Glomerular visceral epithelial cell (primary cell): ENCODE measurements at regions not wholly inside any gene's neighbourhood (a gene's known extent, or its start where the extent isn't known, plus 50 kb on each side); places are given as distances from the start of the nearest gene placed in this dataset.
A peak's percentile ranks its signal among the peaks of the same experiment; 100 is the strongest.
"Not testable (repeated sequence)": the region's sequence is repeated elsewhere in the genome, so short reads cannot be mapped to it uniquely, and the experiment has no call there.

Source experiments
- DNase-seq: peaks from one replicate; pipeline ENCODE4 v3.0.0-alpha.2; 2016; ENCODE audit errors: extremely low spot score

DNA sequence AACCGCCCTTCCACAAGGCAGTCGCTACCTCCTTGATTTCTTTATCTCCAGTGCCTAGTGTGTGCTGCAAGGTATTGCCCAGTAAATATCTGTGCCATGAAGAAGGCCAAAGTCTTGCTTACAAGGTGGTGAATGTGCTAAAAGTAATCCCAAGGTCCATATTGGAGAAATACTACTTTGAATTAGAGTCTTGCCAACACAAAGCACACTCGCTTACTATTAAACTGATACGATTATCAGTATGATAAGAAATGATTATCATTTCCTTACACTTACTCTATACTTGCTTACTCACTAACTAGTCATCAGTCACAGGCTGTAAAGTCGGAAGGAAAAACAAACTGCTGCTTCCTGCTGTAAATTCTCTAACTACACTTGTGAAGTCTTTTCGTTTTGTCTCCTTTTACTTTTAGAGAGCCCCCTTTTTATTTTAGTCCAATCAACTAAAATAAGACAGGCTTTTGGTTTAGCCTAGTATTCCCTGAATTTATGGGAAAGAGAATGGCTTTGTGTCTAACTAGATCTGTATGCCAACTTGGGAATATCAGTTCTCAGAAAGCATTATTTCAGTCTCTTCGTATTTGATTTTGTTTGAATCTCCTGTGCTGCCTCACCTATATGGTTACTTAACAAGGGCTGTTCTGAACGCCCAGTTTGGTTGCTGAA, 107.1 kb upstream of the TSC22D2 start:
- no peak for DNase-seq

DNA sequence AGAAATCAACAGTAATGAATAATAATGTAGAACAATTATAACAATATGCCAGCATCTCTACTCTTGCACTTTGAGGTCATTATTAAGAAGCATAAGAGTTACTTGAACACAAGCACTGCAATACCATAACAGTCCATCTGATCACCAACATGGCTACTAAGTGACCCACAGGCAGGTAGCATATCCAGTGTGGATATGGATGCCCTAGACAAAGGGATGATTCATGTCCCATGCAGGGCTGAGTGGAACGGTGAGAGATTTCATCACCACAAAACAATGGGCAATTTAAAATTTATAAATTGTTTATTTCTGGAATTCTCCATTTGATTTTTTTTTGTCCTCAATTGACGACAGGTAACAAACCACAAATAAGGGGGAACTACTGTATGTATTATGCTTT, 107.7 kb upstream of the TSC22D2 start:
- peak; percentile 30 for DNase-seq

DNA sequence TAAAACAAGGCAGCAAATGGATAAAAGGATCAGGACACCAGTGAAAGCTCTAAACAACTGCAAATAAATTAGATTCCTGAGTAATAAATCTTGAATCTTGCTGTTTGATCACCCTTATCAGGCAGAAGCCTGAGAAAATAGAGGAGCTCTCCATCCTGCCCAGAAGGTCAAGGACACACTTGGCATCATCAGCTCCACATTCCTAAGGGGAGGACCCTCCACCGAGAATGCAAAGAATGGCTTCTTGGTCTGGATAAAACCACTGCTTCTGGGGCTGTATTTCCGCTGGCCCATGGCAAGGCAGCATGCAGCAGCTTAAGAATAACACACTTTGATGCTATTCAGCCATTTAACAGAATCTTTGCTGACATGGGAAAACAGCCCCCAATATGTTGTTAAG, 108.9 kb upstream of the TSC22D2 start:
- peak; percentile 69 for DNase-seq

DNA sequence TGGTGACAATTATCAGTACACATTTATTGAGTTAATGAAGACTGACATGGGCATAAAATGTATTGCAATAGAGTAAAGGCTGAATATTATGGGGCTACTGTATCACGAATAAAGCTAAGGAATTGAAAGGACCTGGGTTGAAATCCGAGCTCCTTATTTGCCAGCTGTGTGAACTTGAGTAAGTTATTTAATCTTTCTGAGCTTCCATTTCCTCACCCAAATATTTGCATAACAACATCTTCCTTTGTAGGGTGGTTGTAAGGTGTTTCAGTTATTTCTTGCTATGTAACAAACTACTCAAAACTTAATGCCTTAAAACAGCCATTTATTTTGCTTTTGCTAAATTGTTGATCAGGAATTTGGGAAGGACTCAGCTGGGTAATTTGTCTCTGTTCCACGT, 111.1 kb upstream of the TSC22D2 start:
- no peak for DNase-seq

DNA sequence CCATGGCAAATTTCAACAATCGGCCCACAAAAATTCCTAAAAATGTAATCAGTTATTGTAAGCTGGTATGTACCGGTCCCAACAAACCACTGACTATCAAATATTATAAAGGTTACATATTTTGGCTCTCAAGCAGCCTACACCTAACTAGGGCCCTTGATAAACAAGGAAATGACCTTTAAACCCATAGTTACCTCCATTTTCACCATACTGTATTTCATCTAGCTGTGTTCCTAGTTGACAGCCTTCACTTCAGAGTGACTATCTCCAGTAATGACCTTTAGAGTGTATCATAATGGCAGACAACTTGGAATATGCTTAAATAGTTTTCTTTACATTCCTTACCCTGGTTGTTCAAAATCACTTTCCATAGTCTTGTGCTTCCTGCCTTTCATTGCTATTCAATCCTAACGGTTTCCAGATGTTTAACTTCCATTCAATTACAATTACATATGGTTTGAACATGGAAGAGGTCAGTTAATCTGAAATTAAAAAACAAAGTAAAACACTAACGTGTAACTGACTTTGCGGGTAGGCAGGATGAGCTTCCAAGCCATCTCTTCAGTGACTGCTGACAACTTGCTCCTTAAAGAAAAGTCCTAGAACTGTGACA, 111.9 kb upstream of the TSC22D2 start:
- DNase-seq = no peak

DNA sequence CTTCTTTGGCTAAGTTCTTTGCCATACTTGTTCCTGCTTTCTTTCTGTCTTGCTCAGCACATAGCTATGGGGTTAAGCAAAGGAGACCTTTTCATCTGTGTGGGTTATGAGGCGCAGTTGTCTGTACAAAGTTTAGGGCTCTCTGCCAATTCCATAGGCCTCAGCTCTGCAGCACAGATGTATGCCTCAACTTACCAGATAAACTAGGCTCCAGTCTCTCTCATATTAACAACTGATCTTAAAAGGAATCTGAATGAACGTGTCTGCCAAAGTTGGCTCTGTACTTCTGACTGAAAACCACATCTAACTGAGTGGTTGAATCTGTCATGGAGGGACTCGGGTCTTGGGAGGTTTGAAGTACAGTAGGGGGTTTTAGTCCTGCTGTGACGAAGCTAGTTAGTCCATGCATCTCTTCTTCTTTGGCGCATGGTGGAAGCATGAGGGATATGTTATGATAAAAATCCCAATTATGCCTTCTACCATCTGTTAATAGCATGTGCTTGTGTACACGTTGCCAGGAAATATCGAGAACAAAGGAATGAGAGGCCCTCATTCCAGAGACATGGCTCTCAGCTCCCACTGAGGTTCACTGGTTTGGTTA, 114.6 kb upstream of the TSC22D2 start:
- no peak for DNase-seq

DNA sequence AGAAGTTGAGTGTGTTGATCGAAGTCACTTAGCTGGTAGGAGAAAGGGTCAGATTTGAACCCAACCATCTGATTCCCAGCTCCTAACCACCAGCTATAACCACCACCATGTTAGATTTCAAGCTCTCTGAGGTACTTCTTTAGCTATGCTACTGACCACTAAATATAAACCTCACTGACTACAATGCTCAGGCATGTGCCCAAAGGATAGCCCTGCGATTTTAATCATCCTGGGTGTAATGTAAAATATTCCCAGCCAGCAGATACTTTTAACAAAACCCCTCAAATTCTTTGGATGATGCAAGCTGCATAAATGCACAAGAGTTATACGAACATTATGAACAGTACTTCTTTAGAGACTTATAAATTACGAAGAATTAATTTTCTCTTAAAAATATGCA, 115.2 kb upstream of the TSC22D2 start:
- peak; percentile 15 for DNase-seq

DNA sequence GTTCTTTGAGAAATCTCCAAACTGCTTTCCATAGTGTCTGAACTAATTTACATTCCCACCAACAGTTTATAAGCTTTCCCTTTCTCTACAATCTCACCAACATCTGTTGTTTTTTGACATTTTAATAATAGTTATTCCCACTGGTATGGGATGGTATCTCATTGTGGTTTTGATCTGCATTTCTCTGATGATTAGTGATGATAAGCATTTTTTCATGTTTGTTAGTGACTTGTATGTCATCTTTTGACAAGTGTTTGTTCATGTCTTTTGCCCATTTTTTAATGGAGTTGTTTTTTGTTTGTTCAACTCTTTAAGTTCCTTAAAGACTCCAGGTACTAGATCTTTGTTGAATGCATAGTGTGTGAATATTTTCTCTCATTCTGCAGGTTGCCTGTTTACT, 116.6 kb upstream of the TSC22D2 start:
- DNase-seq = no peak

DNA sequence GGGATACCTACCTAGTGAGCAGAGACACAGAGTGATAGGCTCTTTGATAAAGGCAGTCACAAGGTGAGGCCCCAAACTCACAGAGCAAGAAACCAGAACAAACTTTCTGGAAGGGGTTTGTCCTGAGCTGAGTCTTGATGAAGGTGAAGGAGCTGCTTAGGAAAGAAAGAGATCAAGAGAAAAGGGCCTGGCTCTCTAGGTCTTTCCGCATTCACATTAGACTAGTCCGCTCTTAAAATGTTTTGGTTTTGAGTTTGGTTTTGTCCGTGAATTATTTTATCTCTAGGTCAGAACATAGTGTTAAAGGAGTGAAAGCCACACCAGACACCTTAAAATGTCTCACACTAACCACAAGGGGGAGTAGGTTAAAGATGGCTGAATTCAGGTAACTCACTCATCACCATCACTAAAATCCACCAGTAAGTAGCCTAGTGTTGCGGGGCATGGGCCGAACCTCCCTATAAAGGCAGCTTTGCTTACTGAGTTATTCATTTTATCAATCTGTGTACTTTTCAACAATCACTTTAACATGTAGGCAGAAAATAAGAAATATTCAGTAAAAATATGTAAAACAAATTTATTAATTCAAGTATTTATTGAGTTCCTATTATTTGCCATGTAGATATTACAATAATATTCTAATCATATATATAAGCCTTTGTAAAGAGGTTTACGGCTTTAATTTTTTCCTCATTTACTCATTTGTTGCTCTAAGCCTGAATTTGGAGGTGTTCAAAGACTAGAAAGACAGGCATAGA, 121.5 kb upstream of the TSC22D2 start:
- DNase-seq = peak; percentile 64

DNA sequence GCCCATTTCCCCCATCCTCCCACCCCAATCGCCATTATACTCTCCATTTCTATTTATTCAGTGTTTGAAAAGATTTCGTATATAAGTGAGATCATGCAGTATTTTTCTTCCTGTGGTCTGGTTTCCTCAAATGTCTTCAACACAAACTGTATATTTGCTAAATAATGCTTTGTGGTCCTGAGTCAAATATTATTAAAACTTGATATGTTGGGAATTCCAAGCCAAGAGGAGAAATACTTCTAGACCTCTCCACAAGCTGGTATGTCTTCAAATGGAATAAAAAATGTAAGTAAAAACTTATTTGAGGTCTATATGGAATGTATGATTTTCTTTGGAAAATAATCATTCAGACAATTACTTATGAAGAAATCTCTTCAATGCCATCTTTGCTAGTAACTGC, 122.5 kb upstream of the TSC22D2 start:
- DNase-seq = no peak

DNA sequence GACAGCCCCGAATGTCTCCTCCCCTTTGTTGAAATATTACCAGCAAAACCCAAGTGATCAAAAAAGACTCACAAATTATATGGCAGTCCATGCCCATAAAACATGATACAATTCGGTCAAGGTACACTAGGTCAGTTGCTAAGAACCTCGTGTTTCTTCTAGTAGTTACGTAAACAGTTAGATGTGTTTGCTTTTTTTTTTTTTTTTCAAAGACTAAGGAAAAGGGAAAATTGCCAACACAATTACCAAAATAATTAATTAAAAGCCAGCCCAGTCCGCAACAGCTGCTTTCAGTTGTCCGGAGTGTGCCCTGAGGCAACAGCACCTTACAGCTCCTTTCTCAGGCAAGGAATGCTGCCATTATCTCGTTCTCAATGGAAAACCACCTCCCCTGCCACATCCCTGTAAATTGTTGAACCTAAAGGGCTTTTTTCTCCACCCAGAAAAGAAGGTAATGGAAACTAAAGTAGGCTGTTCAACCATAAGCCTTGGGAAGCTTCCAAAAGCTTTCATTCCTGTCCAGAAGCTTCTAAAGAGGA, 129.2 kb upstream of the TSC22D2 start:
- DNase-seq = no peak

DNA sequence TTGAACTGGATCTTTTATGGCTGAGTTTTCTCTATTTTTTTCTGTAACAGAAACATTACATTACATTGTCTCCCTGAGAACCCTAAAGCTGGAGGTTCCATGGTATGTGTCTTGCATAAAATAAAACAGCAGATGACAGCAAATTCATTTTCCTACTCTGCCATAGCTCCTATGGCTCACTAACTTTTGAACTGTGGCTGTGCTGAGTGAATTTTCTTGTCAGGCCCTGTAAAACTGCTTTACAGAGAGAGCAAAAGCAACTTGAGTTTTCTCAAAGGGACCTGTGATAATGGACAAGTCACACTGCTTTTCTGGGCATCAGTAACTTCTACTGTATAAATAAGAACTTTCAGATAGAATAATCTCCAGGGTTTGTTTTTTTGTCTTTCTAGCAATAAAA, 129.9 kb upstream of the TSC22D2 start:
- DNase-seq = no peak

DNA sequence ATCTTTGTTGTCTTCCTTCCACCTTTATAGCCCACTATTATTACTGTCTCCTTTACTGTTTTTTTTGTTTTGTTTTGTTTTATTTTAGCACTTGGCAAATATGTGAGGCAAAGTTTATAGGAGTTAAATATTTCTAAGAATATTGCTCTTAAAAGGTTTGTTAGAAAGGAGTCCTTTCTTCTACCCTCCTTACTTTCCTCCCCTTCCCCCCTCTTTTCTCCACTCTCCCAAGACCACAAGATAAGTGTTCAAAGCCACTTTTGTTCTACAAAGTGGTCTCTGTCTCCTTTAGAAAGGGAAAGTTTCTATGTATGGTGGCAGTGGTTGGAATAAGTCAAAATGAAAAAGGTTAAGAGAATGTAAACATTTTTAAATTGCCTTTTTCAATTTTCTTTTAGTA, 130.7 kb upstream of the TSC22D2 start:
- DNase-seq = no peak

DNA sequence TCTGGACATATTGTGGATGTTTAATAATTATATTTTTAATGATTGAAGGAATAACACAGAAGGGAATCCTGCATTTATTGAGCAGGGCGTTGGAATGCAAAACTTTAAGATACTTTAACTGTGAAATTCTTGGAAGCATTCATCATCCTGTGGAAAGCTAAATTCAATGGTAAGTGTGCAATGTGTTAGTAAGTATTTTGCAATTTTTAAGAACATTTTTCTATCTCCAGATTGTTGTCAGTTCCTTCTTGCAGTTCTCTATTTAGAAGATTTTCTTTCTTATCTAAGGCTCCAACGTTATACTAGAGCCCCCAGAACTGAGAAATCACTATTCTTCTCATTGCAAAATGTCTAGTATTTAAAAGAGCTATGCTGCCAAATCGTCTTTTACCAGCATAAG, 132.2 kb upstream of the TSC22D2 start:
- no peak for DNase-seq

DNA sequence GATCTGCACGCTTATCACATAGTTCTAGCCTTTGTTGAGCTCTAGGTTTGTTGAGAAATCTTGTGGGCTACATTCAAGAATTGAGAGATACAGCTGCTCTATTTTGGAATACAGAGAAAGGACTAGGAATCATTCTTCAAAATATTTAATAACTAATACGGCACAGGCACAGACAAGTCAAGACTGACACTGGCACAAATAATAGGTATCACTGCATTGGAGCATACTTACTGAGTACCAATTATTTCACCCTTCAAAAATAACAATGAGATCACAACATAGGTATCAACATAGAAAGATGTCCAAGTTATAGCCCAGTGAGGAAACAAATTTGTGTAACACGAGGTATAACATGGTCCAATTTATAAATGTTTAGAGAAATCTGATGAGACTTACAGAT, 133.7 kb upstream of the TSC22D2 start:
- no peak for DNase-seq

DNA sequence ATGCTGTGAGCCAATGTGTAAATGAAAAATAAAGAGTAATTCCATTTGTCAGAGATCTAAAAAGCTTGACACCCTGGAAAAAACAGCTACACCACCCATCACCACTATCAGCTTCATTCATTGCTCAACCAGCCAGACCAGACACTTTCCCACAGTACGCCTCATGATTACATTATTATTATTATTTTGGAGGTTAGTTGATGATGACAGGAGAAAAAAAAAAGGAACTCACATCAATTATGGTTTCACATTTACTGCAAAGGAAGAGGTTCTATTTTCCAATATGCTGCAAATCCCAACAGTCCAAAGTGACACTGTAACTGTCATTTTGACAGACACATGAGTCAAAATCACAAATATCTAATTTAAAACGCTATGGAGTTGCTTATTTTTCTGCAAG, 134.7 kb upstream of the TSC22D2 start:
- DNase-seq = no peak

DNA sequence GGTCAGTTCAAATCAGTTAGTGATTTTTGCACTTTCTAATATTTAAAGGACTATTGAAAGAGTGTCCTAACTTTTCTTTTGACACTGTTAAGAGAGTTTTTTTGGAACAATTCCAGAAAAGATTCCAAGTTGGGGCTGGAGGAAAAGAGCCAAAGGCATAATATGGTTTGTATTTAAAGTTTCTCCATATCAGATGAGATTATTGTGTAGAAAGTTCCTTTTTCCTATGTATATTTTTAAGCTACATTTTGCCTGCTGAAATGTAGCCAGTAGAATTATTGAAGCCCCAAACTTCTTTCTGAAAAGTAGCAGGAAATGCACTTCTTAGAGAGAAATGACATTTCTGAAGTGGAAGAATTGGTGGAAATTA, 136.5 kb upstream of the TSC22D2 start:
- no peak for DNase-seq

DNA sequence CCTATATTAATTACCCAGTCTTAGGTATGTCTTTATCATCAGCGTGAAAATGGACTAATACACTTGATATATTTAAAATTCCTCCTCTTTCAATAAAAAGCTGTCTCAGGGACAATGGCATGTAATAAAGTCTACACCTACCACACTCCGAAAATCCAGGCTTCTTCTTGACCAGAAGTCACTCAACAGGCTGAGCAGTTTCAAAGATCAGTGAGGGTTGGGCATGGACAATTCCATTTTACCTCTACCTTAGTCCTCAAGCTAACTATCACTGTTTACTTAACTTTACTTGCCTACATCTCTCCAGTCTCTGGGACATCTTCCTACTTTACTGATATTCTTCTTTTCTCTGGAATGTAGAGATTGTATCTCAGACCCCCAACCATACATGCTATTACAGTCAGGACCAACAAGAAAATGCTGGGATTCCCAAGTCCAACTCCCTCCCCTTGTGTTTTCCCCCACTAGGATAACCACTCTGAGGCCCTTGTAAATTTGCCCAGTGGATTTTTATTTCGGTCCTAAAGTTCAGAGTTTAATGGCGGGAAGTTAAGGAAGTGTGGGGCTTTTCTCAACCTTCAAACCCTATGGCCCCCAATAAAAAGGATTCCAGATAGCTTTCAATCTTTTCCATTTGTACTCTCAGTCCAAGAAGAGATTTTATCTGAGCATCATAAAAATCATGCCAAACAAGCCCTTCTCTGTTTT, 137.1 kb upstream of the TSC22D2 start:
- no peak for DNase-seq

DNA sequence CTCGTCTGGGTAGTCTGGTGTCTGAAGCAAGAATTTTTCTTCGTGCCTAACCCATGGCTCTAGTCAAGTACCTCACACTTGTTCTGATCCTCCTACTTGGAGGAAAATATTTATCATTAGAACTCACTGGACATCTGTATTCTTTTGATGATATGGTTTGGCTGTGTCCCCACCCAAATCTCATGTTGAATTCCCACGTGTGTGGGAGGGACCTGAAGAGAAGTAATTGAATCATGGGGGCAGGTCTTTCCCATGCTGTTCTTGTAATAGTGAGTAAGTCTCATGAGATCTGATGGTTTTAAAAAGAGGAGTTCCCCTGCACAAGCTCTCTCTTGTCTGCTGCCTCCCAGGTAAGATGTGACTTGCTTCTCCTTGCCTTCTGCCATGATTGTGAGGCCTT, 137.7 kb upstream of the TSC22D2 start:
- not testable (repeated sequence) for DNase-seq

DNA sequence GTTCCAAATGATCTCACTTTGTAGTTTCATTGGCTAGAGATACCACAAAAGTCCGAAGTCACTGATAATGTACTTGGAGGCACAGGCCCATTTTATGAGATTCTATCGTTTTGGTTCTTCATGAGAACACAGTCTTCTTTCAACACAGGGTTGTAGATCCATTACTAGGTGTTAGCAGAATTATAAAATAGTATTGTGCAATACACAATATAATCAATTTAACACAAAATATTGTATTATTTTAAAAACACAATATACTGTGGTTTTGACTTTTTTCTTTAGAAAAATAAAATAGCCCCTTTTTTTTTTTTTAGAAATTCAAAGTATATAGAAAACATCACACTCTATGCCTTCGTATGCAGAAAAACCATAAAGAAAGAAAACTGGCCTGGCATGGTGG, 138.6 kb upstream of the TSC22D2 start:
- no peak for DNase-seq

DNA sequence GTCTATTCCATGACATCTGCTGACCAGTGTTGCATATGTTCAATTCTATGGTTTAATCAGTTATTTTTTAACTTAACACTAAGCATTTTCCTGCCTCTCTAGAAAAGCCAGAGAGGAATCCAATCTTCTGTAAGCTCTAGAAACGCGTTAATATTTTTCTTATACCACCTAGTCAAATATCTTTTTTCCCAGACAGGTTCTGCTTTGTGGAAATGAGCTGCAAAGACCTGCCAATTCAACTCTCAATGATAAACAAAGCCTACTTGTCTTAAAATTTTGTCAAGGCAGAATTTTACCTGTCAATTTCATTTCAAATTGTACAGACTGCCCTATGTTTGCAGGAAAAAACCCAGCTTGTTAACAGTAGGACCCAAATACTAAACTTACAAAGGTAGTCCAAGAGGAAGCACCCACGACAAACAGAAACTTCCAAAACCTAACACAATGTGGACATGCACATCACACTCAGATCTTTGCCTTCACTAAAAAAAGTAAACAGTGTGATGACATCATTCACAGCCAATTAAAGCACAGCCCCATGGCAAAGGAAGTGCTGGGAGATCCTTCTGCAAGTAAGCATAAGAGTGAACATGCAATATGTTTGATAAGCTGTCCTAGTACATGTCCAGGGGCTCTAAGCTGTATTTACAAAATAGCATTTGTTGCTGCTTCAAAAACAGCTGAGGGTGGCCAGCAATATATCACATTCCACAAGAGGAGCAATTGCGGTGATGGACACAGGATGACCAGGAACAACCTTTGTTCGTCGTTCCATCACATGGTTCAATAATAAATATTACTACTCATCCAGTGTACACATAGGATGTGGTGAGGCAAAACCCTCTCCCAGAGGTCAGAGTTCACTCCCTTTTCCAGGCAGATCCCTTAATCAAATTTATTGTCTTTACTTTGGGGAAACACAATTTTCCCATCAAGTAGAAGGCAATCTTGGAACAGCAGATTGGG, 139.4 kb upstream of the TSC22D2 start:
- peak; percentile 19 for DNase-seq
